HepG2 (cell line): ENCODE measurements at regions not wholly inside any gene's neighbourhood (a gene's known extent, or its start where the extent isn't known, plus 50 kb on each side); places are given as distances from the start of the nearest gene placed in this dataset.

ENCODE experiments used
- ATAC-seq: fragments of 200-7000 bp; cut with Tn5 transposase; 3 replicates; pipeline ENCODE4 v1.9.1; 2020; ENCODE audit warnings: mild to moderate bottlenecking, moderate library complexity
- BruUV-seq: library from RNA; stranded (reverse); fragments of 400-500 nt; replicated peaks from 2 replicates; lab custom pipeline; 2021; lab: Mats Ljungman, UMichigan
- CTCF ChIA-PET: fragments of 300-600 bp; formaldehyde crosslinking; extraction: SDS; loops from one replicate; lab custom pipeline; 2021; ENCODE audit warnings: low total read pairs, inconsistent platforms, low intra/inter-chr PET ratio; lab: Yijun Ruan, JAX
- POLR2A ChIA-PET: fragments of 350-600 bp; sonication (Branson Sonifier 250); formaldehyde crosslinking; loops from one replicate; lab custom pipeline; 2020; ENCODE audit warnings: antibody characterized with exemption, inconsistent platforms; lab: Yijun Ruan, JAX
- DNase-seq: peaks from one replicate; pipeline ENCODE4 v3.0.0-alpha.2; 2015; ENCODE audit warnings: low spot score
- FAIRE-seq: peaks from 3 replicates; lab custom pipeline; 2011; peaks lifted over from hg19 to GRCh38; lab: Jason Lieb, UNC
- H2AFZ ChIP-seq: one replicate; pipeline ENCODE4 v1.6.1; 2011; ENCODE audit warnings: low read length, inconsistent platforms
- H3K27ac ChIP-seq: fragments of 300-600 bp; 3 replicates; pipeline ENCODE4 v1.8.0; 2011; ENCODE audit warnings: mixed run types, mild to moderate bottlenecking, mixed read lengths, low read length, inconsistent platforms; ENCODE audit not compliant: insufficient read depth; ENCODE audit errors: extremely low read length
- H3K27me3 ChIP-seq, 2 experiments: fragments of 200-600 bp in 1 of 2; 2 replicates in 1 of 2; 3 replicates in 1 of 2; pipeline versions ENCODE4 v1.6.0 to v1.8.0; 2011; ENCODE audit warnings: low read length in 2 of 2, mild to moderate bottlenecking in 2 of 2, moderate library complexity in 2 of 2, inconsistent platforms in 1 of 2; ENCODE audit not compliant: insufficient read depth in 2 of 2, control insufficient read depth in 1 of 2
- H3K36me3 ChIP-seq, 2 experiments: fragments of 200-600 bp in 1 of 2; replicated peaks in 1 of 2; 2 replicates in 1 of 2; 3 replicates in 1 of 2; pipeline versions ENCODE4 v1.5.1 to v1.8.0; 2011; ENCODE audit warnings: low read length in 2 of 2, inconsistent platforms in 1 of 2; ENCODE audit not compliant: insufficient read depth in 2 of 2, control insufficient read depth in 1 of 2
- H3K4me1 ChIP-seq: 2 replicates; pipeline ENCODE4 v1.5.1; 2012; ENCODE audit warnings: low read length, inconsistent platforms; ENCODE audit not compliant: insufficient read depth
- H3K4me2 ChIP-seq: 2 replicates; pipeline ENCODE4 v1.6.0; 2011; ENCODE audit warnings: low read depth, low read length, inconsistent platforms
- H3K4me3 ChIP-seq, 3 experiments: fragments of 200-600 bp in 1 of 3; sonication (generic), shearing (Covaris generic) in 1 of 3; replicated peaks in 1 of 3; 2 replicates each; pipeline ENCODE4 v1.5.1; 2011 to 2016; ENCODE audit warnings: low read length in 3 of 3, inconsistent platforms in 2 of 3, low read depth in 2 of 3, mild to moderate bottlenecking in 2 of 3, control low read depth in 1 of 3, mixed read lengths in 1 of 3; ENCODE audit not compliant: insufficient read depth in 1 of 3
- H3K79me2 ChIP-seq: one replicate; pipeline ENCODE4 v1.6.1; 2011; ENCODE audit warnings: low read length, inconsistent platforms; ENCODE audit not compliant: insufficient read depth
- H3K9ac ChIP-seq: 2 replicates; pipeline ENCODE4 v1.6.0; 2011; ENCODE audit warnings: mild to moderate bottlenecking, low read depth, low read length, inconsistent platforms; ENCODE audit not compliant: insufficient read depth
- H3K9me3 ChIP-seq: 2 replicates; pipeline ENCODE4 v1.5.1; 2012; ENCODE audit warnings: mild to moderate bottlenecking, low read length
- H4K20me1 ChIP-seq: 2 replicates; pipeline ENCODE4 v1.6.0; 2011; ENCODE audit warnings: inconsistent platforms, mild to moderate bottlenecking, low read length, moderate library complexity; ENCODE audit not compliant: insufficient read depth
- CHCHD3 ChIP-seq: sonication (generic); formaldehyde crosslinking; IDR thresholded peaks from 2 replicates; pipeline ENCODE4 v1.8.0; 2022; ENCODE audit warnings: mild to moderate bottlenecking, missing genetic modification reagents, moderate library complexity
- RELA ChIP-seq: sonication (generic); formaldehyde crosslinking; IDR thresholded peaks from 2 replicates; pipeline ENCODE4 v1.4.0; 2020; ENCODE audit warnings: missing genetic modification reagents
- SNAI1 ChIP-seq: sonication (generic); formaldehyde crosslinking; IDR thresholded peaks from 2 replicates; pipeline ENCODE4 v1.5.0; 2020; ENCODE audit warnings: mild to moderate bottlenecking, missing genetic modification reagents, borderline replicate concordance
- STAG1 ChIP-seq: sonication (generic); formaldehyde crosslinking; IDR thresholded peaks from 2 replicates; pipeline ENCODE4 v1.4.0; 2020; ENCODE audit warnings: missing genetic modification reagents
- ZKSCAN1 ChIP-seq: fragments of 150-350 bp; IDR thresholded peaks from 2 replicates; pipeline ENCODE4 v1.6.1; 2014; ENCODE audit warnings: low read length
- ZNF34 ChIP-seq: sonication (generic); formaldehyde crosslinking; IDR thresholded peaks from 2 replicates; pipeline ENCODE4 v1.4.0; 2020; ENCODE audit warnings: mild to moderate bottlenecking, missing genetic modification reagents, borderline replicate concordance
- ZNF510 ChIP-seq: sonication (generic); formaldehyde crosslinking; IDR thresholded peaks from 2 replicates; pipeline ENCODE4 v1.4.0; 2020; ENCODE audit warnings: low read depth, mild to moderate bottlenecking, missing genetic modification reagents
- ZZZ3 ChIP-seq: sonication (generic); formaldehyde crosslinking; IDR thresholded peaks from 2 replicates; pipeline ENCODE4 v1.4.0; 2020; ENCODE audit warnings: missing genetic modification reagents, mild to moderate bottlenecking, borderline replicate concordance
- WGBS: methylation state at CpG from one replicate; pipeline ENCODE4 v1.1.6; 2017; ENCODE audit warnings: low lambda C conversion rate; 5-methylcytosine and 5-hydroxymethylcytosine counted together
- in situ Hi-C: cut with HindIII; loops from 2 replicates; pipeline ENCODE4 v1.10.0; 2017; ENCODE audit warnings: low pct_unique_long_range_greater_than_20kb; ENCODE audit not compliant: extremely low pct_ligation_motif_present
- intact Hi-C: fragments of 100-400 bp; cut with micrococcal nuclease; formaldehyde crosslinking; loops from one replicate; pipeline ENCODE4 v1.10.0; 2022; ENCODE audit not compliant: unreplicated experiment
- TF ChIP-seq, protein P1 (sequence below): sonication (generic); formaldehyde crosslinking; IDR thresholded peaks from 2 replicates; pipeline ENCODE4 v1.4.0; 2020; ENCODE audit warnings: missing genetic modification reagents; ENCODE audit errors: not compliant biosample characterization

DNA sequence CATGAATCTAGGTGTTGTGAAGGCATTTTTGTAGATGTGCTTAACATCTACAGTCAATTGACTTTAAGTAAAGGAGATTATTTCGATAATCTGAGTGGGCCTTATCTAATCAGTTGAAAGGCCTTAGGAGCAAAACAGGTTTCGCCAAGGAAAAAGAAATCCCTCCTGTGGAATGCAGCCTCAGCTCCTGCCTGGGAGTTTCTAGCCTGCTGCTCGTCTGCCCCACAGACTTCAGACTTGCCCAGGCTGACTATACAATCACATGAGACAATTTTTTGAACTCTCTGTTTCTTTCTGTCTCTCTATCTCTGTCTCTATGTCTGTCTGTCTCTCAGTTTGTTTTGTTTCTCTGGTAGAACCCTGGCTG, 312.5 kb downstream of the OLFM4 start:
- POLR2A ChIA-PET, result no interaction called here
- Histone ChIP-seq H4K20me1 (no peaks in the 10 kb centered on the region), H3K4me3 (no peak overlapping the region), H3K4me1 (no peaks in the 10 kb centered on the region), H3K4me2 (no peak overlapping the region), H3K9ac (no peak overlapping the region), H3K9me3 (peaks cover 70% of the 10 kb centered on the region), H3K79me2 (no peaks in the 10 kb centered on the region), H3K27ac (no peak overlapping the region), H3K27me3 (no peaks in the 10 kb centered on the region), H2AFZ (no peak overlapping the region), H3K36me3 (no peaks in the 10 kb centered on the region)
- ATAC-seq (no peak), FAIRE-seq (no peak), DNase-seq (no peak)
- in situ Hi-C loops, result no loop called here
- TF ChIP-seq ZZZ3 (CRISPR knock-in tag) (no peak), ZKSCAN1 (no peak), STAG1 (CRISPR knock-in tag) (no peak)
- CTCF ChIA-PET, result no interaction called here
- 0% methylated on average over 3 of the region's 3 CpGs for WGBS
- intact Hi-C loops, result no loop called here
- no TSS peak for BruUV-seq

DNA sequence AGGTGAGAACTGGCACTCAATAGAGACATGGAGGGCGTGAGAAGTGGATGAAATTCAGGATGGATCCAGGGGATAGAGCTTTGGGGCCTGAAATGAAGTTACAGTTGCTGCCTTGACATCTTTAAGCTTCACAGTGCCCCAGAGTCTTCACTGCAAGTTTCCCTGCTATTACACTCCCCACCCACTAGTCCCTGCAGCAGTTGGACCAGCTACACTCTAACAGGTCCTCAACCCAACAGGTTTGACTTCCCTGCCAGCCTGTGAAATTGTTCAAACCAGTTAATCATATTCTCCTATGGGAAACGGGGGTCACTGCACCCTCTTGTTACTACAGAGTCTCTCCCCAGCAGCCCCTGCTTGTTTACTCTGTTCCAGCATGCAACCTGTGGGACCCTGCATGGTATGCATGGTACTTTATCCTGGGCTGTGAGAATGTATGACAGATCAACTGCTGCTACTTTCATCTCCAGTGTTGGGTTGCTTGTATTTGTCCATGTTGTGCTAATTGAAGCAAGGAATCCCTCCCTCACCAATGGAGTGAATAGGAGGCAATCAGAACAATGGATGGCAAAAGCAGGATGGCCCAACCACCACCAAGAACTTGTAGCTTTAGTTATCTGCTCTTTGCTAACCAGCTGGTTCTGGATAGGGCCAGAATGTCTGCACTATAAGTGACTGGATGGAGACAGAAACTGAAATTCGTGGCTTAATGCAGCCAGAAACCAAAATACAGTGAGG, 314.2 kb downstream of the OLFM4 start:
- BruUV-seq, result no TSS peak
- no peaks in the 10 kb centered on the region for H3K36me3 ChIP-seq
- H4K20me1 ChIP-seq, result no peaks in the 10 kb centered on the region
- no peaks in the 10 kb centered on the region for H3K4me1 ChIP-seq
- H3K9ac ChIP-seq, result no peak overlapping the region
- 1% methylated on average over 3 of the region's 3 CpGs for WGBS
- FAIRE-seq, result no peak
- no peak for TF ChIP-seq CHCHD3
- no peak for TF ChIP-seq RELA (CRISPR knock-in tag)
- TF ChIP-seq ZNF510 (CRISPR knock-in tag), result no peak
- TF ChIP-seq ZKSCAN1, result no peak
- TF ChIP-seq, protein P1, sequence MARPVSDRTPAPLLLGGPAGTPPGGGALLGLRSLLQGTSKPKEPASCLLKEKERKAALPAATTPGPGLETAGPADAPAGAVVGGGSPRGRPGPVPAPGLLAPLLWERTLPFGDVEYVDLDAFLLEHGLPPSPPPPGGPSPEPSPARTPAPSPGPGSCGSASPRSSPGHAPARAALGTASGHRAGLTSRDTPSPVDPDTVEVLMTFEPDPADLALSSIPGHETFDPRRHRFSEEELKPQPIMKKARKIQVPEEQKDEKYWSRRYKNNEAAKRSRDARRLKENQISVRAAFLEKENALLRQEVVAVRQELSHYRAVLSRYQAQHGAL (CRISPR knock-in tag), result no peak
- TF ChIP-seq ZNF34, result no peak
- TF ChIP-seq SNAI1 (CRISPR knock-in tag), result no peak
- no peak overlapping the region for H3K4me2 ChIP-seq
- intact Hi-C loops, result no loop called here
- POLR2A ChIA-PET, result no interaction called here
- H3K27ac ChIP-seq, result no peak overlapping the region
- H3K4me3 ChIP-seq, result no peak overlapping the region
- in situ Hi-C loops, result no loop called here
- no peaks in the 10 kb centered on the region for H3K79me2 ChIP-seq
- DNase-seq, result no peak
- ATAC-seq, result no peak
- peaks cover 85% of the 10 kb centered on the region for H3K9me3 ChIP-seq
- CTCF ChIA-PET, result no interaction called here
- no peaks in the 10 kb centered on the region for H3K27me3 ChIP-seq
- no peak overlapping the region for H2AFZ ChIP-seq
